Fibroblast of villous mesenchyme (primary cell): ENCODE measurements at regions not wholly inside any gene's neighbourhood (a gene's known extent, or its start where the extent isn't known, plus 50 kb on each side); places are given as distances from the start of the nearest gene placed in this dataset.

Source experiments
- DNase-seq: peaks from one replicate; pipeline ENCODE4 v3.0.0-alpha.2; 2010; ENCODE audit warnings: low read depth
- H3K4me3 ChIP-seq: 2 replicates; pipeline ENCODE4 v1.5.1; 2011; ENCODE audit warnings: low read depth, mild to moderate bottlenecking, low read length
- CTCF ChIP-seq: IDR thresholded peaks from 2 replicates; pipeline ENCODE4 v1.5.1; 2012; ENCODE audit warnings: low read depth, mild to moderate bottlenecking, low read length; ENCODE audit not compliant: insufficient read depth

DNA sequence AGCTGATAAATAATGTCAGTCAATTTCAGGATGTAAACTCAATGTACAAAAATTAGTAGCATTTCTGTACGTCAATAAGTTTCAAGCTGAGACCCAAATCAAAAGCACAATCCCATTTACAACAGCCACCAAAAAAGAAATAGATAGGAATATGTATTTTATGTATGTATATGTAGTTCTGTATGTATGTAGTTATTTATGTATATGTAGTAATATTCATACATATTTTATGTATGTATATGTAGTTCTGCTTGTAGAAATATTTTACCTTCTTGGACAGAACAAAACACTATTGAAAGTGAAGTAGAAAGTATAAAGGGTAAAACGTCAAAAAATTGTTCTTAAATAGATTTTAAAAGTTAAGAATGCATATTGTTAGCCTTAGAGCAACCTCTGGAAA lies 591.0 kb upstream of the SETBP1 start:
- DNase-seq, result no peak
- TF ChIP-seq CTCF, result no peak
- no peak overlapping the region for H3K4me3 ChIP-seq

- no peak for DNase-seq
- no peak for TF ChIP-seq CTCF
- no peak overlapping the region for H3K4me3 ChIP-seq
Measured at GRCh38 chr18:44090453-44090852, 590.2 kb upstream of the SETBP1 start.

- H3K4me3 ChIP-seq, result no peak overlapping the region
- no peak for TF ChIP-seq CTCF
- peak; percentile 18 for DNase-seq
Measured at GRCh38 chr18:44093253-44093652, 587.4 kb upstream of the SETBP1 start.

- TF ChIP-seq CTCF, result no peak
- no peak for DNase-seq
- H3K4me3 ChIP-seq, result no peak overlapping the region
Measured at GRCh38 chr18:44096016-44096415, 584.7 kb upstream of the SETBP1 start.

DNA sequence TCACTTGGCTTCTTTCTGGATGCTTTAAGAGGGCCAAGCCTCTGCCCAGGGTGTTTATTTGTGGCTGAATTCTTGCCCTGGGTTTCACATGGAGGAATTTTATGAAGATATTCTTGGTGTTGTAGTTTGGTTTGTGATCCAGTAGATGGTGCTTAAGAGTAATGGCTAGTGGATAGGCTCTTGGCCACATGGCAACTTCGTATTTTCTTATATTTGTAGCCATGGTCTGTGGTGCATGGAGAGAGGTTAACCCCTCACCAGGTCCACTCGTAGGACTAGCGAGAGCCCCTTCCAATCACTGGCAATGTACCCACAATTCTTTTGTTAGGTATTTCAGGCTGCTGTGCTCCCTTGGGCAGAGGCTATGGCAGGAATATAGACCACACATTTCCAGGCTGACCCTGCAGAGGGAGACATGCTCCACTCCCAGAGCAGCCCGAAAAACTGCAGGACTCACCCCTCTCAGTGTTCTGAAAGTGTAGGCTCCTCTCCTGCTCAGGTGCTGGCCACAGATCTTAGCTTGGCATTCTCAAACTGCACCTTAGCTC lies 582.1 kb upstream of the SETBP1 start:
- TF ChIP-seq CTCF, result peak; percentile 49
- peak; percentile 36 for DNase-seq
- H3K4me3 ChIP-seq, result no peak overlapping the region

DNA sequence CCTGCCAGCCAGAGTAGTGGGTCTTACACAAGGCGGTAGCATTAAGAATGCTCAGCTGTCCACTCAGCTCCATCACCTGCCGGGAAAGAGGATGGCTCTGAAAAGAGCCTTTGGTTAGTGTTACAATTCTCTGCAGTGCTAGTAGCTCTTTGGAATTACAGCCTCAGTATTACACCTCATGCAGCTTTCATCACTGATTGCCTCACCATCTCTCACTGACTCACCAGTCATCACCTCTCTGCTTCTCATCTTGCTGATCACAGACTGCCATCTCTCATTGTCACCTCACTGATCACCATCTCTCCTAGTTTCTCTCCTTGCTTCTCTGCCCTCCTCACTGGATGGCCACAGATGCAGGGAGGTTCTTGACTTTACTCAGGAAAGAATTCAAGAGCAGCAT lies 573.5 kb upstream of the SETBP1 start:
- TF ChIP-seq CTCF, result no peak
- no peak overlapping the region for H3K4me3 ChIP-seq
- no peak for DNase-seq

DNA sequence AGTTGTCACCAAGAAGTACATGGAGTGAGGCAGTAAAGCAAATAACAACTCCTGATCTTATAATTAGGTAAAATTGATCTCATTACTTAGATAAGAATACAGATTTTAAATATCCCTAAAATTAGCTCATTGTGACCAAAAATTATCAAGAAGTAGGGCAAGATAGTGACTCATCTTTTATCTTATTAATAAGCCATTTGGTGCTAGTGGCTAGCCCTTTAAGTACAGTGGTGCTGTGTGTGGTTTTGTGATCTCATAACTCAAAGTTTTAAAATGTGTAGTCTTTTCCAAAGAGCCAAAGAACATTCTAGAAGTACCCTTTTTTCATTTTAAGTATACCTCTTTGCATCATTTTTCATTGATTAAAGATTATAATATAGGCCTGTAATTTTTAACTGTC lies 569.4 kb upstream of the SETBP1 start:
- no peak overlapping the region for H3K4me3 ChIP-seq
- no peak for DNase-seq
- no peak for TF ChIP-seq CTCF
